Loucy (cell line): ENCODE measurements at regions not wholly inside any gene's neighbourhood (a gene's known extent, or its start where the extent isn't known, plus 50 kb on each side); places are given as distances from the start of the nearest gene placed in this dataset.

Experiments
- EZH2phosphoT487 ChIP-seq: fragments of 200-600 bp; IDR thresholded peaks from 2 replicates; pipeline ENCODE4 v1.6.1; 2018; ENCODE audit warnings: antibody characterized with exemption, mild to moderate bottlenecking, moderate library complexity, borderline replicate concordance
- TF ChIP-seq, protein P1 (sequence below): fragments of 200-600 bp; sonication (generic); conservative IDR thresholded peaks from 2 replicates; pipeline ENCODE4 v1.5.1; 2014; ENCODE audit warnings: mild to moderate bottlenecking, antibody characterized with exemption, low read length

DNA sequence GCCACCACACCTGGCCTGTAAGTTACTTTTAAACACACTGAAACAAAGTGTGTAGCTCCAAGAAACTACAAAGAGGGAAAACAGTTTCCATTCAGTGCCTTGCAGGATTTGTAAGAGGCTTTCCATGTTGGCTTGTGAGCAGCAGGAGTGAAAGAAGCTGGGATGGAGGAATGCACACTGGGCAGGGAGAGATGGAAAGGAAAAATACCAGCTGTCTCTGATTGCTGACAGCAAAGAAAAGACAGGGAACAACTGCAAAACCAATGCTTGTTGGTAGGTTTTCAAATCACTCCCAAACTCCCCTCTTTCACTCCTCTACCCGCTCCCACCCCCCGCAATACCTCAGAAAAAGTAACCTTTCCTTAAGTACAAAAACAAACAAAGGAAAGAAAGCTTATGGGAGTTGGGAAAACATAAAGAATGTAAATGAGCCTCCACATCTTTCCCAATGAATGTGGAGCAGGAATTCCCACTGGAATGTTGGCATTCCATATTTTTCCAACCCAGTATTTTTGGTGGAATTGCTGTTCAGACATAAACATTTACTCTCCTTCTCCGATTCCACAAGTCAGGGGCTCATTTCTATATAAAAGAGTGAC, 166.1 kb downstream of the THBS2 start:
- TF ChIP-seq, protein P1, sequence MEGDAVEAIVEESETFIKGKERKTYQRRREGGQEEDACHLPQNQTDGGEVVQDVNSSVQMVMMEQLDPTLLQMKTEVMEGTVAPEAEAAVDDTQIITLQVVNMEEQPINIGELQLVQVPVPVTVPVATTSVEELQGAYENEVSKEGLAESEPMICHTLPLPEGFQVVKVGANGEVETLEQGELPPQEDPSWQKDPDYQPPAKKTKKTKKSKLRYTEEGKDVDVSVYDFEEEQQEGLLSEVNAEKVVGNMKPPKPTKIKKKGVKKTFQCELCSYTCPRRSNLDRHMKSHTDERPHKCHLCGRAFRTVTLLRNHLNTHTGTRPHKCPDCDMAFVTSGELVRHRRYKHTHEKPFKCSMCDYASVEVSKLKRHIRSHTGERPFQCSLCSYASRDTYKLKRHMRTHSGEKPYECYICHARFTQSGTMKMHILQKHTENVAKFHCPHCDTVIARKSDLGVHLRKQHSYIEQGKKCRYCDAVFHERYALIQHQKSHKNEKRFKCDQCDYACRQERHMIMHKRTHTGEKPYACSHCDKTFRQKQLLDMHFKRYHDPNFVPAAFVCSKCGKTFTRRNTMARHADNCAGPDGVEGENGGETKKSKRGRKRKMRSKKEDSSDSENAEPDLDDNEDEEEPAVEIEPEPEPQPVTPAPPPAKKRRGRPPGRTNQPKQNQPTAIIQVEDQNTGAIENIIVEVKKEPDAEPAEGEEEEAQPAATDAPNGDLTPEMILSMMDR, result no peak
- no peak for TF ChIP-seq EZH2phosphoT487
